ENCODE measurements at regions not wholly inside any gene's neighbourhood (a gene's known extent, or its start where the extent isn't known, plus 50 kb on each side); places are given as distances from the start of the nearest gene placed in this dataset.

- TF ChIP-seq CTCF (IDR thresholded peaks at IDR 0.05): no peak
- no peak for TF ChIP-seq POLR2A (IDR thresholded peaks at IDR 0.05)
Measured at GRCh38 chr4:140211161-140211560, 57.2 kb upstream of the MAML3 start.

Data from testis (tissue), 2 donors.